ENCODE measurements at regions not wholly inside any gene's neighbourhood (a gene's known extent, or its start where the extent isn't known, plus 50 kb on each side); places are given as distances from the start of the nearest gene placed in this dataset.

DNA sequence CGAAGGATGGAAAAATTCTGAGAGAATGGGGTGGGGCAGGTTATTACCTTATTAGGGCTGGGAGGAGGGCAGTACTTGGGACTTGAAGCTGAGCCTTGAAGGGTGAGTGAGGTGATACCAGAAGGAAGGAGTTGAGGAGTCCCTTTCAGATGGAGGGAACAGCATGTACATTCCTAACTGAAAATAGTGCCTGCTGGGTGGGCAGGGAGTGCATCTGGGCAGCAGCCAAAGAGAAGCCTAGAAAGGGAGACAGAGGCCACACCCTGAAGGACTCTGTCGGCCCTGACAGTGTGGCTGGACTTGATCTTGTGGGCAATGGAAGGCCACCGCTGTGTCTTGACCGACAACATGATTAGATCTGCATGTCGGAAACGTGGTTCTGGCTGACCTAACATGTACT is 147.6 kb downstream of the NDUFA12 start:
- TF ChIP-seq, protein P1, sequence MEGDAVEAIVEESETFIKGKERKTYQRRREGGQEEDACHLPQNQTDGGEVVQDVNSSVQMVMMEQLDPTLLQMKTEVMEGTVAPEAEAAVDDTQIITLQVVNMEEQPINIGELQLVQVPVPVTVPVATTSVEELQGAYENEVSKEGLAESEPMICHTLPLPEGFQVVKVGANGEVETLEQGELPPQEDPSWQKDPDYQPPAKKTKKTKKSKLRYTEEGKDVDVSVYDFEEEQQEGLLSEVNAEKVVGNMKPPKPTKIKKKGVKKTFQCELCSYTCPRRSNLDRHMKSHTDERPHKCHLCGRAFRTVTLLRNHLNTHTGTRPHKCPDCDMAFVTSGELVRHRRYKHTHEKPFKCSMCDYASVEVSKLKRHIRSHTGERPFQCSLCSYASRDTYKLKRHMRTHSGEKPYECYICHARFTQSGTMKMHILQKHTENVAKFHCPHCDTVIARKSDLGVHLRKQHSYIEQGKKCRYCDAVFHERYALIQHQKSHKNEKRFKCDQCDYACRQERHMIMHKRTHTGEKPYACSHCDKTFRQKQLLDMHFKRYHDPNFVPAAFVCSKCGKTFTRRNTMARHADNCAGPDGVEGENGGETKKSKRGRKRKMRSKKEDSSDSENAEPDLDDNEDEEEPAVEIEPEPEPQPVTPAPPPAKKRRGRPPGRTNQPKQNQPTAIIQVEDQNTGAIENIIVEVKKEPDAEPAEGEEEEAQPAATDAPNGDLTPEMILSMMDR (IDR thresholded peaks at IDR 0.05) = no peak
- peaks cover 0 to 7% of the 10 kb centered on the region in 2 donors for H3K4me1 ChIP-seq (ENCODE audit: control insufficient read depth in 1 of 2, low read depth in 2 of 2)
- DNase-seq (ENCODE audit: low spot score) = no peak
- H3K4me3 ChIP-seq = no peak overlapping the region
- ATAC-seq (ENCODE audit: insufficient number of reproducible peaks, low FRiP score, low read depth) = no peak
- H3K27ac ChIP-seq = no peak overlapping the region
- no peaks in the 10 kb centered on the region for H3K36me3 ChIP-seq
- H3K9me3 ChIP-seq = no peaks in the 10 kb centered on the region
- H3K27me3 ChIP-seq (replicated peaks; ENCODE audit: insufficient read depth) = no peaks in the 10 kb centered on the region

DNA sequence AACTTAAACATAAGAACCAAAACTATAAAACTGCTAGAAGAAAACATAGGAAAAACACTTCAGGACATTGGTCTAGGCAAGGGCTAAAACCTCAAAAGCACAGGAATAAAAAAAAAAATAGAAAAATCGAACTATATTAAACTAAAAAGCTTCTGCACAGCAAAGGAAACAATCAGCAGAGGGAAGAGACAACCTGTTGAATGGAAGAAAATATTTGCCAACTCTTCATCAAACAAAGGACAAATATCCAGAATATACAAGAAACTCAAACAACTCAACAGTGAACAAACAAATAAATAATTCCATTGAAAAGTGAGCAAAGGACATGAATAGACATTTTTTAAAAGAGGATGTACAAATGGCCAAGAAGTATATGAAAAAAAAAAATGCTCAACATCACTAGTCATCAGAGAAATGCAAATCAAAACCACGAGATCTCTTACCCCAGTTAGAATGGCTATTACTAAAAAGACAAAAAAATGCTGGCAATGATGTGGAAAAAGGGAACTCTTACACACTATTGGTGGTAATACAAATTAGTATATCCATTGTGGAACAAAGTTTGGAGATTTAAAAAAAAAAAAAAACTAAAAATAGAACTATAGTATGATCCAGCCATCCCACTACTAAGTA is 152.0 kb downstream of the NDUFA12 start:
- DNase-seq (ENCODE audit: low spot score) = no peak
- H3K27ac ChIP-seq = no peak overlapping the region
- no peaks in the 10 kb centered on the region for H3K36me3 ChIP-seq
- H3K27me3 ChIP-seq (replicated peaks; ENCODE audit: insufficient read depth) = no peaks in the 10 kb centered on the region
- H3K4me3 ChIP-seq = no peak overlapping the region
- H3K9me3 ChIP-seq = no peaks in the 10 kb centered on the region
- peaks cover 0 to 3% of the 10 kb centered on the region in 2 donors for H3K4me1 ChIP-seq (ENCODE audit: control insufficient read depth in 1 of 2, low read depth in 2 of 2)
- TF ChIP-seq, protein P1 (IDR thresholded peaks at IDR 0.05) = no peak
- ATAC-seq (ENCODE audit: insufficient number of reproducible peaks, low FRiP score, low read depth) = no peak

DNA sequence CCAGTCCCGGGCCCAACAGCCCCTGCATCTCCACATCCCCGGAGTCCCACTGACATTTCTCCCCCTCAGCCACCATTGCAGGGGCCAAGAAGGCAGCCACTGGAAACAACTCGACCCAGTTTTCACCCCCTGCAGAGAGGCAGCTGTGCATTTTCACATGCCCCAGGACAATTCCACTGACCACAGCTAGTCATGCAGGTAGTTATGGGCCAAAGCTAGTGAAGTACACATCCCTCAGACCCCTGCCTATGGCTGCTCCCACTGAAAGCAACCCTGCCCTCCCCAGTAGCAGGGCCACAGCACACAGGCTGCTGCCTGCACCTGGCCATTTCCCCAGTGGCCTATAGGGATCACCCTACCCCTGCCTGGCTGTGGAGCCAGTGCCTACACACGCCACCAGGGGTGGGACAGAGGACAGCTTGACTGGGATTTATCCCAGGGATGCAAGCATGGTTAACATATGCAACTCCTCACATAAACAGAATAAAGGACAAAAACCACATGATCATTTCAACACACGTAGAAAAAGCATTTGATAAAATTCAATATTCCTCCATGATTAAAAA is 154.0 kb downstream of the NDUFA12 start:
- no peak overlapping the region for H3K4me3 ChIP-seq
- no peak overlapping the region for H3K27ac ChIP-seq
- ATAC-seq (ENCODE audit: insufficient number of reproducible peaks, low FRiP score, low read depth) (no peak), DNase-seq (ENCODE audit: low spot score) (no peak)
- no peaks in the 10 kb centered on the region for H3K36me3 ChIP-seq
- TF ChIP-seq, protein P1 (IDR thresholded peaks at IDR 0.05) = no peak
- H3K27me3 ChIP-seq (replicated peaks; ENCODE audit: insufficient read depth) = no peaks in the 10 kb centered on the region
- H3K4me1 ChIP-seq (ENCODE audit: control insufficient read depth in 1 of 2, low read depth in 2 of 2) = no peaks in the 10 kb centered on the region
- H3K9me3 ChIP-seq = no peaks in the 10 kb centered on the region

DNA sequence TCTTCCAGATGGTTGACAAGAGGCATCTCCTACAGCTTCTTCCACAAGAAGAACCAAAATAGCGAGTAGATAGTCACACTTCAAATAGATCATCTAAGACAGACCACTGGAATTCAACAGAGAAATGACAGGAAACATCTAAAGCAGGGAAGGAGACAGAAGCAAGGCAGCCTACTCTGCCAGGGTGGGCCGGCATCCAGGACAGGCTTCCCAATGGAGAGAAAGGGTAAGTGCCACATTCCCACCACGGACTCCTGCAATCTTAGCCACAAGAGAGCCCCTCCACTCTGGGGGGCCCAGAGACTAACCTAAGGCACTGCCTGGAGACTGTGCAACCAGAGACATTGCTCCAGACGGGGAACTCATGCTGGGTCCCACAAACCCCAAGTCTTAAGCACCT is 154.5 kb downstream of the NDUFA12 start:
- no peak for ATAC-seq (ENCODE audit: insufficient number of reproducible peaks, low FRiP score, low read depth)

DNA sequence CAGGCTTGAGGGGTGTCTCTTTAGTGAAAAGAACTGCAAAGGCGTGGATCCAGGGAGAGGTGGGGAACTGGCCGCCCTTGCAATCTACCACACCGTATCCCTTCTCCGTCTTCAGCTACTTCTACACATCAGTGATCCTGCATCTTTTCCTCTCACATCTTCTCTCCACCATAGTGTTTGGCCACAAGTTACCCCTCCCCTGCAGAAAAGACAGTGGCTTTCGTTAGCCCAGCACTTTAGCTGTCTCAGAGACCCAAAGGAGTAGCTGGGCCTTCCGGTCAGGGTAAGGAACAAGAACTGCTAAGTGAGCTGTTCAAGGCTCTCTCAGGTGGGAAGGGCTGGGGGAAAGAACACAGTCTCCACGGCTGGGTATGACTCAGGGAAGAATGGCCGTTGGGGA is 158.4 kb downstream of the NDUFA12 start:
- Histone ChIP-seq H3K27me3 (replicated peaks; ENCODE audit: insufficient read depth) (no peaks in the 10 kb centered on the region), H3K27ac (no peak overlapping the region), H3K36me3 (no peaks in the 10 kb centered on the region), H3K9me3 (no peaks in the 10 kb centered on the region), H3K4me3 (no peak overlapping the region), H3K4me1 (ENCODE audit: control insufficient read depth in 1 of 2, low read depth in 2 of 2) (no peaks in the 10 kb centered on the region)
- DNase-seq (ENCODE audit: low spot score) = no peak
- TF ChIP-seq, protein P1 (IDR thresholded peaks at IDR 0.05) = no peak
- ATAC-seq (ENCODE audit: insufficient number of reproducible peaks, low FRiP score, low read depth) = no peak

More for the DNA sequence above, 154.5 kb downstream of the NDUFA12 start:
- Histone ChIP-seq H3K27me3 (replicated peaks; ENCODE audit: insufficient read depth) (no peaks in the 10 kb centered on the region), H3K4me1 (ENCODE audit: control insufficient read depth in 1 of 2, low read depth in 2 of 2) (no peaks in the 10 kb centered on the region), H3K9me3 (no peaks in the 10 kb centered on the region), H3K27ac (no peak overlapping the region), H3K4me3 (no peak overlapping the region), H3K36me3 (no peaks in the 10 kb centered on the region)
- no peak for DNase-seq (ENCODE audit: low spot score)
- TF ChIP-seq, protein P1 (IDR thresholded peaks at IDR 0.05) = no peak

All from thoracic aorta (tissue), 2 donors.